HG02970 (cell line): ENCODE measurements at regions not wholly inside any gene's neighbourhood (a gene's known extent, or its start where the extent isn't known, plus 50 kb on each side); places are given as distances from the start of the nearest gene placed in this dataset.

Experiments
- ATAC-seq: cut with Tn5 transposase; IDR thresholded peaks from one replicate; pipeline ENCODE4 v1.9.1; 2021; ENCODE audit warnings: mild to moderate bottlenecking, moderate library complexity, moderate number of reproducible peaks; ENCODE audit not compliant: unreplicated experiment, low FRiP score

- no peak for ATAC-seq
Measured at GRCh38 chr2:103451283-103451682, 689.5 kb downstream of the TMEM182 start.

- ATAC-seq, result no peak
Measured at GRCh38 chr2:103459283-103459682, 697.5 kb downstream of the TMEM182 start.

GRCh38 chr2:103462101-103462500 is 700.3 kb downstream of the TMEM182 start:
- no peak for ATAC-seq

- no peak for ATAC-seq
Measured at GRCh38 chr2:103462712-103463111, 700.9 kb downstream of the TMEM182 start.

GRCh38 chr2:103464831-103465230 is 703.0 kb downstream of the TMEM182 start:
- no peak for ATAC-seq

- no peak for ATAC-seq
Measured at GRCh38 chr2:103469800-103470199, 708.0 kb downstream of the TMEM182 start.

GRCh38 chr2:103484906-103485305 is 723.1 kb downstream of the TMEM182 start:
- no peak for ATAC-seq

GRCh38 chr2:103496850-103497249 is 735.0 kb downstream of the TMEM182 start:
- no peak for ATAC-seq

- no peak for ATAC-seq
Measured at GRCh38 chr2:103506812-103507211, 745.0 kb downstream of the TMEM182 start.

GRCh38 chr2:103512442-103512841 is 750.6 kb downstream of the TMEM182 start:
- ATAC-seq, result no peak

GRCh38 chr2:103520547-103520946 is 758.7 kb downstream of the TMEM182 start:
- no peak for ATAC-seq

- no peak for ATAC-seq
Measured at GRCh38 chr2:103525756-103526155, 763.9 kb downstream of the TMEM182 start.

GRCh38 chr2:103526757-103527156 is 764.9 kb downstream of the TMEM182 start:
- ATAC-seq, result no peak

GRCh38 chr2:103527278-103527677 is 765.4 kb downstream of the TMEM182 start:
- ATAC-seq, result no peak

- no peak for ATAC-seq
Measured at GRCh38 chr2:103529798-103530502, 768.1 kb downstream of the TMEM182 start.

- no peak for ATAC-seq
Measured at GRCh38 chr2:103552775-103553174, 790.9 kb downstream of the TMEM182 start.

GRCh38 chr2:103594823-103595222 is 833.0 kb downstream of the TMEM182 start:
- ATAC-seq, result no peak

GRCh38 chr2:103605071-103605780 is 843.4 kb downstream of the TMEM182 start:
- no peak for ATAC-seq

GRCh38 chr2:103615611-103616105 is 853.8 kb downstream of the TMEM182 start:
- ATAC-seq, result no peak

GRCh38 chr2:103616891-103617290 is 855.1 kb downstream of the TMEM182 start:
- ATAC-seq, result no peak

GRCh38 chr2:103618112-103618511 is 856.3 kb downstream of the TMEM182 start:
- no peak for ATAC-seq

GRCh38 chr2:103627301-103627700 is 865.5 kb downstream of the TMEM182 start:
- no peak for ATAC-seq
